ENCODE measurements at regions not wholly inside any gene's neighbourhood (a gene's known extent, or its start where the extent isn't known, plus 50 kb on each side); places are given as distances from the start of the nearest gene placed in this dataset.

- Histone ChIP-seq H3K36me3 (no peaks in the 10 kb centered on the region), H3K4me3 (ENCODE audit: low read depth, low read length) (no peak overlapping the region), H3K4me1 (no peaks in the 10 kb centered on the region), H3K9me3 (no peaks in the 10 kb centered on the region), H3K27me3 (no peaks in the 10 kb centered on the region)
- no peak for TF ChIP-seq CTCF (IDR thresholded peaks at IDR 0.05; ENCODE audit: low read depth, low read length)
- DNase-seq, result no peak
Observed at GRCh38 chr15:95799286-95800200, 531.0 kb upstream of the NR2F2 start.

GRCh38 chr15:95804484-95804883 is 526.0 kb upstream of the NR2F2 start:
- no peak for TF ChIP-seq CTCF (IDR thresholded peaks at IDR 0.05; ENCODE audit: low read depth, low read length)
- Histone ChIP-seq H3K36me3 (no peaks in the 10 kb centered on the region), H3K4me1 (no peaks in the 10 kb centered on the region), H3K9me3 (no peaks in the 10 kb centered on the region), H3K27me3 (no peaks in the 10 kb centered on the region), H3K4me3 (ENCODE audit: low read depth, low read length) (no peak overlapping the region)
- DNase-seq, result no peak

DNA sequence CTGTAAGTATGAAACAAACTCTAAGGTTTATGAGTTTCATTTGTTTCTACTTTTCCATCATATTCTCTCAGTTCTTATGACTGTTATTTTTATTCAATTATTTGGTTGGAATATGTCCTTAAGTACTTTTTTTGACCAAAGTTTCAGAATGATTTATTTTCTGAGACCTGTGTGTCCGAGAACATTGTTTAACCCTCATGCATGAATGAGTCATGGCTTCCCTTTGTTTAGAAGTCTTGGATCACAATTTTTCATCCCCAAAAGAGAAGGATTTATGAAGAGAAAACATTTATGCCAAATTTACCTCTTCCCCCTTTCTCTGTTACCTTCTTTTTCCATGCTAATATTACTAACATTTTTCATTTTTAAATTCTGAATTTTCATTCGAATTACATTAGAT is 518.0 kb upstream of the NR2F2 start:
- Histone ChIP-seq H3K9me3 (no peaks in the 10 kb centered on the region; the same call in 1 of the 2 replicates), H3K27me3 (no peaks in the 10 kb centered on the region), H3K4me1 (no peaks in the 10 kb centered on the region), H3K36me3 (no peaks in the 10 kb centered on the region), H3K4me3 (ENCODE audit: low read depth, low read length) (no peak overlapping the region)
- no peak for TF ChIP-seq CTCF (IDR thresholded peaks at IDR 0.05; ENCODE audit: low read depth, low read length)
- DNase-seq, result no peak

GRCh38 chr15:95814908-95815307 is 515.6 kb upstream of the NR2F2 start:
- Histone ChIP-seq H3K9me3 (no peaks in the 10 kb centered on the region; the same call in 1 of the 2 replicates), H3K4me3 (ENCODE audit: low read depth, low read length) (no peak overlapping the region), H3K4me1 (no peaks in the 10 kb centered on the region), H3K36me3 (no peaks in the 10 kb centered on the region), H3K27me3 (no peaks in the 10 kb centered on the region)
- DNase-seq, result no peak
- TF ChIP-seq CTCF (IDR thresholded peaks at IDR 0.05; ENCODE audit: low read depth, low read length), result no peak

GRCh38 chr15:95816591-95816990 is 513.9 kb upstream of the NR2F2 start:
- Histone ChIP-seq H3K36me3 (no peaks in the 10 kb centered on the region), H3K9me3 (no peaks in the 10 kb centered on the region; the same call in 1 of the 2 replicates), H3K4me3 (ENCODE audit: low read depth, low read length) (no peak overlapping the region), H3K27me3 (no peaks in the 10 kb centered on the region), H3K4me1 (no peaks in the 10 kb centered on the region)
- no peak for DNase-seq
- no peak for TF ChIP-seq CTCF (IDR thresholded peaks at IDR 0.05; ENCODE audit: low read depth, low read length)

- TF ChIP-seq CTCF (IDR thresholded peaks at IDR 0.05; ENCODE audit: low read depth, low read length), result no peak
- H3K4me3 ChIP-seq (ENCODE audit: low read depth, low read length), result no peak overlapping the region
- DNase-seq, result no peak
- H3K4me1 ChIP-seq, result no peaks in the 10 kb centered on the region
- no peaks in the 10 kb centered on the region for H3K27me3 ChIP-seq
- H3K9me3 ChIP-seq, result no peaks in the 10 kb centered on the region; the same call in 1 of the 2 replicates
- no peaks in the 10 kb centered on the region for H3K36me3 ChIP-seq
Observed at GRCh38 chr15:95822961-95823360, 507.5 kb upstream of the NR2F2 start.
